DMS153 treated with DMSO at 0.1 percent for 48 hours (cell line): ENCODE measurements at regions not wholly inside any gene's neighbourhood (a gene's known extent, or its start where the extent isn't known, plus 50 kb on each side); places are given as distances from the start of the nearest gene placed in this dataset.

Source experiments
- DNase-seq: peaks from one replicate; lab custom pipeline; 2025; ENCODE audit not compliant: unreplicated experiment; lab: John Stamatoyannopoulos, UW

GRCh38 chr9:106305428-106306133 is 557.4 kb upstream of the ZNF462 start:
- no peak for DNase-seq

GRCh38 chr9:106307670-106308069 is 555.3 kb upstream of the ZNF462 start:
- DNase-seq: no peak

DNA sequence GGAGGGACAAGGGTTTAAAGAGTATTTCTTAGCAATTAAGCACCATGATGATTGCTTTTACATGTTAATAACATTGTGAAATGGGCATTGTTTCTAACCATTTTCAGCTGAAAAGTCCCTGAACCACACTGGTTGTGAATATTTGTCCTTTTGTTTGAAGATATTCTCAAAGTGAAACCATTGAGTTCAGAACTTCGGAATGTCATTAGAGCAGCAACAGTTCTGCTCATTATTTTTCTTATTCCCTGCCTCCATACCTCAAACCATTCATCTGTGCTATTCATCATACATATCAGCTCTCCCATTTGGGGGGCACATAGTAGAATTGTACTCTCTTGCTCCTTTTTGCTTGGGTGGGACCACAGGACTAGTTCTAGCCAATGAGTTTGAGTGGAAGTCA is 553.0 kb upstream of the ZNF462 start:
- no peak for DNase-seq

DNA sequence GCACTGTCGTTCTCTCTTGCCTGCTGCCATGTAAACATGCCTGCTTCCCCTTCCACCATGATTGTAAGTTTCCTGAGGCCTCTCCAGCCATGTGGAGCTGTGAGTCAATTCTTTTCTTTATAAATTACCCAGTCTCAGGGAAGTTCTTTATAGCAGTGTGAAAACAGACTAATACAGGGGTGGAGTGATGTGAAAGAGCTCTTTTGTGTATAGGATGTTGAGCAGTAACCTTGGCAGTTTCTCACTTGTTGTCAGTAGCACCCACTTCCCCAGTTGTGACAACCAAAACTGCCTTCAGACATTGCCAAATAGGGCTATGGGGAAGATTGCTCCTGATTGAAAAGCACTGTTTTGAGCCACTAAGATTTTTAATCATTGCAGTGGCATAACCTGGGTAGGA is 552.2 kb upstream of the ZNF462 start:
- no peak for DNase-seq

GRCh38 chr9:106312906-106313305 is 550.1 kb upstream of the ZNF462 start:
- DNase-seq: no peak

GRCh38 chr9:106314476-106314875 is 548.5 kb upstream of the ZNF462 start:
- no peak for DNase-seq

- DNase-seq: peak; percentile 8
Measured at GRCh38 chr9:106321394-106322180, 541.4 kb upstream of the ZNF462 start.

GRCh38 chr9:106322706-106323245 is 540.2 kb upstream of the ZNF462 start:
- DNase-seq: no peak

DNA sequence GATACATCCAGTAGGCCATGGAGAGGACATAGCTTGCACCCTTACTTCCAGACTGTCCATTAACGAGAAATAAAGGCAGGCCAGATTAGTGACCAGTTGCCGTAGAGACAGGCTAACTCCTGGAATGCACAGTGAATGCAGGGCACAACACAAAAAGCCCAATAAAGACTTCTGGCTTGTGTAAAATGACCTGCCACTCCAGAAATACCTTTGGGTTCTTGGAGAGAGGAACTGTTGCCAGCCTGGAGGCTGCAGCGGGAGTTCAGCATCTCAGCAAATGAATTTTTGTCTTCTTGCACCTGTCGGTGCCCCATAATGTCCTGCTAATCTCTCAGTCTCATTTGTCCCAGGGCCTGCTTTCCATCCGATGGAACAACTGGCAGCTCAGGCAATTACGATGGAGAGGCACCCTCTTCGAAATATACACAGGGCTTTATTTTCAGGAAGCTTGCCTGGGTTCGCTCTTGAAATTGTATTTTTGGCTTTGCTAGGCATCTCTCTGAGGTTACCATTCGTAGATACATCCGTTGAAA is 538.8 kb upstream of the ZNF462 start:
- no peak for DNase-seq

- DNase-seq: no peak
Measured at GRCh38 chr9:106324591-106325280, 538.2 kb upstream of the ZNF462 start.

DNA sequence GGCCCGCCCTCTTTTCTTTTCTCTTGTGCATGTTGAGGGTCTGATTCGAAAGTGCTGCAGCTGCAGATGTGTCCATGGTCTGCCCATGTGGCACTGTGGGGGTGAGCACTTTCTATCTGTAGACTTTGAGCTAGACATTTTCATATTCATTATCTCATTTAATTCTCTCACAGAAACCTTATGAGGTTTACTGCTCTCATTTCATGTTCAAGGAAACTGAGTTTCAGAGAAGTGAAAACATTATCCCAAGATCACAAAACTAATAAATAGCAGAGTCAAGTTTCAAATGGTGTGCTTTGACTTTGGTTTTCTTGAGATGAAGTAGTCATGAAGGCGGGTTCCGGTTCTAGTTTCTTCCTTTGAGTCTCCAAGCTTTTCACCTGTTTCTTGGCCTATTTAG is 536.5 kb upstream of the ZNF462 start:
- no peak for DNase-seq

DNA sequence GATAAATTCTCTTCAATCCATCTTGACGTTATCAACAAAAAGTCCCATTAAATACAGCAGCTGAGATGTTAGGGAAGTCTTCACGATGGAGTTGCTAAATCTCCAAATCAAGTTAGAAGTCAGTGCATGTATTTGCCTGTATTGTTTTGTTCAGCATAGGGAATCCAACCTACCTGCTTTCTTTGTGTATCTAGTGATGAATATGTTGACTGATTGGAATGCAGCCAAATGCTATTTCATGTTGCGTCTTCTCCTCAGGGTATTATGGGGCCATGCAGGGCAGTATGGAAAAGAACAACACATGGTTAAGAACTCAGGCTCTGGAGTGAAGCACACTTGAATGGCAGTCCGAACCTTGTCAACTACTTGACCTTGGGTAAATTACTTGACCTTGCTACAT is 529.5 kb upstream of the ZNF462 start:
- peak; percentile 85 for DNase-seq

- DNase-seq: no peak
Measured at GRCh38 chr9:106334081-106334480, 528.9 kb upstream of the ZNF462 start.

GRCh38 chr9:106339882-106340281 is 523.1 kb upstream of the ZNF462 start:
- DNase-seq: no peak

- no peak for DNase-seq
Measured at GRCh38 chr9:106350777-106351176, 512.2 kb upstream of the ZNF462 start.

GRCh38 chr9:106356924-106357323 is 506.0 kb upstream of the ZNF462 start:
- DNase-seq: no peak

GRCh38 chr9:106358331-106358730 is 504.6 kb upstream of the ZNF462 start:
- DNase-seq: no peak

GRCh38 chr9:106376689-106377088 is 486.3 kb upstream of the ZNF462 start:
- DNase-seq: no peak

DNA sequence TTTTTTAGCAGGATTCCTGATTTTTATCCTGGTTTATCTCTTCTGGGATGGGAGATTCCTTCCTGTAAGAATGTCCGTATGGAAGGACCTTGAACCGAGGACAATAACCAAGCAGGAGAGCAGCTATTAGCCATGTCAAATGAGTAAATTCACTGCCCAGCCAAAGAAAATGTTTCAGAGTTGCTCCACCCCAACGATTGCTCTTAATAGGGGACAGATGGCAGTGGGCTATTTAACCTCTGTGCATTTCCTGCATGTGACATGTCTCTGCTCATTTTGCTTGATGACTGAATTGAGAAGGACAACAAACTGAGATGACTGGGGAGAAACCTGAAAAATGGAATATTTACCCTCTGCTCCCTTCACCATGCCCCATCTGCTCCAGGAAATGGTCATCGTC is 479.9 kb upstream of the ZNF462 start:
- DNase-seq: no peak

DNA sequence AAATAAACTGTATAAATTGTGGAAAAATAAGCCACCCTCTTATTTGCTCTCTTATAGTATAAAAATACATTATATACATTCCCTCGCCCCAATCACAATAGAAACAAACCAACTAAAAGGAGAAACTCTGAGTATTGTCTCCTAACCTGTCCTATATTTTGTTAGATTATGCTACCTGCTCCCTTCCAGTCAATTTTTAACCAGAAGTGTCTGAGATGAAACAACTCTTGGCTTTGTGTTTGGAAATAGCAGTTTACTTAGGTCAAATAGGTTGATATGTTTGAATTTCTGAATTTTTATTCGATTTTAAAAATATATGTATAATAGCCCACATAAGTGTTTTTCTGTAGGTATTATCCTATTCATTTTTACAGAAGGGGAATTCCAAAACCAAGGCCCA is 475.0 kb upstream of the ZNF462 start:
- no peak for DNase-seq

- DNase-seq: no peak
Measured at GRCh38 chr9:106393226-106393625, 469.7 kb upstream of the ZNF462 start.
